GM12864 (cell line): ENCODE measurements at regions not wholly inside any gene's neighbourhood (a gene's known extent, or its start where the extent isn't known, plus 50 kb on each side); places are given as distances from the start of the nearest gene placed in this dataset.
"Not testable (repeated sequence)": the region's sequence is repeated elsewhere in the genome, so short reads cannot be mapped to it uniquely, and the experiment has no call there.

Source experiments
- DNase-seq: peaks from one replicate; pipeline ENCODE4 v3.0.0-alpha.2; 2011; ENCODE audit warnings: low read depth
- H3K4me3 ChIP-seq: 2 replicates; pipeline ENCODE4 v1.5.1; 2011; ENCODE audit warnings: mild to moderate bottlenecking, low read depth, low read length, control low read depth
- CTCF ChIP-seq: IDR thresholded peaks from 2 replicates; pipeline ENCODE4 v1.5.1; 2011; ENCODE audit warnings: low read depth, mild to moderate bottlenecking, moderate library complexity, low read length, control low read depth, inconsistent platforms; ENCODE audit errors: missing control alignments

- no peak for DNase-seq
- TF ChIP-seq CTCF = no peak
Observed at GRCh38 chr6:14549304-14549770, 431.8 kb downstream of the CD83 start.

GRCh38 chr6:14549871-14550270, 432.3 kb downstream of the CD83 start:
- no peak for DNase-seq
- TF ChIP-seq CTCF = no peak
- no peak overlapping the region for H3K4me3 ChIP-seq

More at GRCh38 chr6:14549304-14549770, 431.8 kb downstream of the CD83 start:
- no peak overlapping the region for H3K4me3 ChIP-seq

- DNase-seq = no peak
- no peak for TF ChIP-seq CTCF
- H3K4me3 ChIP-seq = no peak overlapping the region
Observed at GRCh38 chr6:14550410-14550809, 432.8 kb downstream of the CD83 start.

GRCh38 chr6:14550822-14551221, 433.2 kb downstream of the CD83 start:
- DNase-seq = no peak
- TF ChIP-seq CTCF = no peak
- H3K4me3 ChIP-seq = no peak overlapping the region

GRCh38 chr6:14551601-14552000, 434.0 kb downstream of the CD83 start:
- not testable (repeated sequence) for H3K4me3 ChIP-seq, DNase-seq

- no peak for DNase-seq
- no peak for TF ChIP-seq CTCF
Observed at GRCh38 chr6:14552891-14553290, 435.3 kb downstream of the CD83 start.

GRCh38 chr6:14553515-14553914, 435.9 kb downstream of the CD83 start:
- no peak for DNase-seq
- no peak overlapping the region for H3K4me3 ChIP-seq
- TF ChIP-seq CTCF = no peak

More at GRCh38 chr6:14552891-14553290, 435.3 kb downstream of the CD83 start:
- no peak overlapping the region for H3K4me3 ChIP-seq
